CD4-positive, alpha-beta T cell (primary cell): ENCODE measurements at regions not wholly inside any gene's neighbourhood (a gene's known extent, or its start where the extent isn't known, plus 50 kb on each side); places are given as distances from the start of the nearest gene placed in this dataset.

Experiments used
- ATAC-seq: fragments of 200-7000 bp; cut with Tn5 transposase; one replicate; pipeline ENCODE4 v1.10.0; 2022; ENCODE audit warnings: mild to moderate bottlenecking; ENCODE audit not compliant: poor library complexity
- CTCF ChIA-PET: fragments of 350-600 bp; sonication (Branson Sonifier 250); formaldehyde crosslinking; loops from one replicate; lab custom pipeline; 2021; ENCODE audit warnings: antibody characterized with exemption, inconsistent platforms; lab: Charles Lee
- POLR2A ChIA-PET: fragments of 350-600 bp; sonication (Branson Sonifier 250); formaldehyde crosslinking; loops from one replicate; lab custom pipeline; 2021; ENCODE audit warnings: antibody characterized with exemption, inconsistent platforms; lab: Charles Lee
- DNase-seq, 14 experiments: peaks; one replicate each; pipeline ENCODE4 v3.0.0-alpha.2; 2013 to 2020; ENCODE audit warnings: mixed read lengths in 2 of 14
- H3K27ac ChIP-seq, 2 donors: one replicate each; pipeline versions ENCODE4 v1.5.1 to v1.7.0; 2013; ENCODE audit warnings: low read length in 2 of 2, low read depth in 1 of 2, mild to moderate bottlenecking in 1 of 2
- H3K27me3 ChIP-seq, 2 experiments: 1 replicate in 1 of 2; 2 replicates in 1 of 2; pipeline versions ENCODE4 v1.6.1 to v1.7.0; 2013; ENCODE audit warnings: low read length in 2 of 2, control low read depth in 1 of 2, mild to moderate bottlenecking in 1 of 2, moderate library complexity in 1 of 2; ENCODE audit not compliant: insufficient read depth in 2 of 2, control insufficient read depth in 1 of 2
- H3K36me3 ChIP-seq: one replicate; pipeline ENCODE4 v1.6.1; 2013; ENCODE audit warnings: low read length, control low read depth; ENCODE audit not compliant: insufficient read depth
- H3K4me1 ChIP-seq: one replicate; pipeline ENCODE4 v1.6.1; 2013; ENCODE audit warnings: low read length, control low read depth; ENCODE audit not compliant: insufficient read depth
- H3K4me3 ChIP-seq: one replicate; pipeline ENCODE4 v1.5.1; 2013; ENCODE audit warnings: mild to moderate bottlenecking, low read length, moderate library complexity
- H3K9me3 ChIP-seq, 2 experiments: 1 replicate in 1 of 2; 2 replicates in 1 of 2; pipeline versions ENCODE4 v1.6.1 to v1.7.0; 2013; ENCODE audit warnings: low read length in 2 of 2, mild to moderate bottlenecking in 2 of 2, control low read depth in 1 of 2, moderate library complexity in 1 of 2; ENCODE audit not compliant: control insufficient read depth in 1 of 2, insufficient read depth in 1 of 2
- H3K27ac Mint-ChIP-seq: one replicate; pipeline ENCODE4 v1.8.0; 2020; ENCODE audit warnings: mixed read lengths
- H3K27me3 Mint-ChIP-seq: one replicate; pipeline ENCODE4 v1.8.0; 2021; ENCODE audit warnings: mixed read lengths
- H3K36me3 Mint-ChIP-seq: one replicate; pipeline ENCODE4 v1.8.0; 2021; ENCODE audit warnings: low read depth, mixed read lengths
- H3K4me1 Mint-ChIP-seq: one replicate; pipeline ENCODE4 v1.8.0; 2021; ENCODE audit warnings: low read depth, mixed read lengths
- H3K4me3 Mint-ChIP-seq: one replicate; pipeline ENCODE4 v1.8.0; 2020; ENCODE audit warnings: mild to moderate bottlenecking, mixed read lengths
- H3K9me3 Mint-ChIP-seq: one replicate; pipeline ENCODE4 v1.8.0; 2020; ENCODE audit warnings: mixed read lengths
- CTCF ChIP-seq: fragments of 200-600 bp; IDR thresholded peaks from one replicate; pipeline ENCODE4 v1.8.0; 2022; ENCODE audit warnings: antibody characterized with exemption, mild to moderate bottlenecking
- intact Hi-C, 2 experiments: fragments of 100-400 bp; cut with DNase I in 1 of 2; cut with micrococcal nuclease in 1 of 2; formaldehyde crosslinking; loops; one replicate each; pipeline versions ENCODE4 v1.15.1 to v1.9.0; 2023 to 2025; cut with DNase I, micrococcal nuclease

- Mint-ChIP-seq H3K36me3 (no peaks in the 10 kb centered on the region), H3K27ac (no peak overlapping the region), H3K9me3 (no peaks in the 10 kb centered on the region), H3K4me3 (no peak overlapping the region), H3K4me1 (no peaks in the 10 kb centered on the region), H3K27me3 (no peaks in the 10 kb centered on the region)
- DNase-seq (no peak), ATAC-seq (no peak)
- intact Hi-C loops, result no loop called here
- H3K4me1 ChIP-seq, result no peaks in the 10 kb centered on the region
- H3K27ac ChIP-seq, result no peak overlapping the region
- ChIA-PET CTCF (no interaction called here), POLR2A (no interaction called here)
- no peaks in the 10 kb centered on the region for H3K36me3 ChIP-seq
- no peak overlapping the region for H3K4me3 ChIP-seq
- no peak for TF ChIP-seq CTCF
- H3K27me3 ChIP-seq, result no peaks in the 10 kb centered on the region
- H3K9me3 ChIP-seq, result no peaks in the 10 kb centered on the region
Observed at GRCh38 chr16:9567666-9568065, 476.2 kb downstream of the HAPSTR1 start.

GRCh38 chr16:9568261-9568660 lies 476.8 kb downstream of the HAPSTR1 start:
- no peaks in the 10 kb centered on the region for H3K9me3 Mint-ChIP-seq

GRCh38 chr16:9570521-9570920 lies 479.1 kb downstream of the HAPSTR1 start:
- peaks cover 0 to 6% of the 10 kb centered on the region in 2 experiments for H3K9me3 ChIP-seq
- no peaks in the 10 kb centered on the region for H3K4me1 ChIP-seq
- Mint-ChIP-seq H3K27me3 (no peaks in the 10 kb centered on the region), H3K9me3 (no peaks in the 10 kb centered on the region), H3K36me3 (no peaks in the 10 kb centered on the region), H3K4me3 (no peak overlapping the region), H3K4me1 (no peaks in the 10 kb centered on the region), H3K27ac (no peak overlapping the region)
- intact Hi-C loops, result no loop called here
- no peak overlapping the region for H3K4me3 ChIP-seq
- H3K36me3 ChIP-seq, result no peaks in the 10 kb centered on the region
- H3K27me3 ChIP-seq, result no peaks in the 10 kb centered on the region
- no peak overlapping the region for H3K27ac ChIP-seq
- ChIA-PET CTCF (no interaction called here), POLR2A (no interaction called here)
- no peak for TF ChIP-seq CTCF
- no peak for DNase-seq
- ATAC-seq, result no peak

More at GRCh38 chr16:9568261-9568660, 476.8 kb downstream of the HAPSTR1 start:
- intact Hi-C loops, result no loop called here
- ChIA-PET POLR2A (no interaction called here), CTCF (no interaction called here)
- Mint-ChIP-seq H3K27me3 (no peaks in the 10 kb centered on the region), H3K4me1 (no peaks in the 10 kb centered on the region), H3K27ac (no peak overlapping the region), H3K36me3 (no peaks in the 10 kb centered on the region), H3K4me3 (no peak overlapping the region)
- Histone ChIP-seq H3K4me3 (no peak overlapping the region), H3K4me1 (no peaks in the 10 kb centered on the region), H3K27ac (no peak overlapping the region), H3K36me3 (no peaks in the 10 kb centered on the region), H3K27me3 (no peaks in the 10 kb centered on the region), H3K9me3 (no peaks in the 10 kb centered on the region)
- ATAC-seq (no peak), DNase-seq (no peak)
- TF ChIP-seq CTCF, result no peak
